ENCODE measurements at regions not wholly inside any gene's neighbourhood (a gene's known extent, or its start where the extent isn't known, plus 50 kb on each side); places are given as distances from the start of the nearest gene placed in this dataset.

DNA sequence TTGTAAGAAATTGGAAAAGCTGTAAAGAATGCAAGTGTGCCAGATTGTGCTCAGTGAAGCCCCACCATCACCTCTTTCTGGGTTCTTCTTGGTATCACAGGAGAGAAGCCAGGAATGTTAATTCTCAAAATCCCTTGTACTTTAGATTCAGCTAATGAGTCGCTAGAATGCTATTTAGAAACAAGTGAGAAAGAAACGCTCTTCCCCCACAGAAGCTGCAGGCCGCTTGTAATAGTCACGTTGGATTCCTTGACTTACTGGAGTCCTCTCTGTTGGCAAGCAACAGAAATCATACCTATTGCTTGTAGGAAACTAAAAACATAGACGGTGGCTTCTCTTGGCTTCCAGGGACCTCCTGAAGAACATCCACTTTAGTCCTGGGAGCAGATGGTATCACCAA is 375.6 kb upstream of the LRATD1 start:
- TF ChIP-seq, protein P1, sequence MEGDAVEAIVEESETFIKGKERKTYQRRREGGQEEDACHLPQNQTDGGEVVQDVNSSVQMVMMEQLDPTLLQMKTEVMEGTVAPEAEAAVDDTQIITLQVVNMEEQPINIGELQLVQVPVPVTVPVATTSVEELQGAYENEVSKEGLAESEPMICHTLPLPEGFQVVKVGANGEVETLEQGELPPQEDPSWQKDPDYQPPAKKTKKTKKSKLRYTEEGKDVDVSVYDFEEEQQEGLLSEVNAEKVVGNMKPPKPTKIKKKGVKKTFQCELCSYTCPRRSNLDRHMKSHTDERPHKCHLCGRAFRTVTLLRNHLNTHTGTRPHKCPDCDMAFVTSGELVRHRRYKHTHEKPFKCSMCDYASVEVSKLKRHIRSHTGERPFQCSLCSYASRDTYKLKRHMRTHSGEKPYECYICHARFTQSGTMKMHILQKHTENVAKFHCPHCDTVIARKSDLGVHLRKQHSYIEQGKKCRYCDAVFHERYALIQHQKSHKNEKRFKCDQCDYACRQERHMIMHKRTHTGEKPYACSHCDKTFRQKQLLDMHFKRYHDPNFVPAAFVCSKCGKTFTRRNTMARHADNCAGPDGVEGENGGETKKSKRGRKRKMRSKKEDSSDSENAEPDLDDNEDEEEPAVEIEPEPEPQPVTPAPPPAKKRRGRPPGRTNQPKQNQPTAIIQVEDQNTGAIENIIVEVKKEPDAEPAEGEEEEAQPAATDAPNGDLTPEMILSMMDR (IDR thresholded peaks at IDR 0.05): no peak
- TF ChIP-seq ZFP36 (IDR thresholded peaks at IDR 0.05; ENCODE audit: borderline replicate concordance, partially characterized antibody) (no peak), SMC3 (IDR thresholded peaks at IDR 0.05) (no peak), POLR2A (IDR thresholded peaks at IDR 0.05; ENCODE audit: low read length) (no peak), HOXB13 (CRISPR knock-in tag; IDR thresholded peaks at IDR 0.05; ENCODE audit: low read depth) (no peak), NR3C1 (IDR thresholded peaks at IDR 0.05) (no peak)
- TF ChIP-seq, protein P2, sequence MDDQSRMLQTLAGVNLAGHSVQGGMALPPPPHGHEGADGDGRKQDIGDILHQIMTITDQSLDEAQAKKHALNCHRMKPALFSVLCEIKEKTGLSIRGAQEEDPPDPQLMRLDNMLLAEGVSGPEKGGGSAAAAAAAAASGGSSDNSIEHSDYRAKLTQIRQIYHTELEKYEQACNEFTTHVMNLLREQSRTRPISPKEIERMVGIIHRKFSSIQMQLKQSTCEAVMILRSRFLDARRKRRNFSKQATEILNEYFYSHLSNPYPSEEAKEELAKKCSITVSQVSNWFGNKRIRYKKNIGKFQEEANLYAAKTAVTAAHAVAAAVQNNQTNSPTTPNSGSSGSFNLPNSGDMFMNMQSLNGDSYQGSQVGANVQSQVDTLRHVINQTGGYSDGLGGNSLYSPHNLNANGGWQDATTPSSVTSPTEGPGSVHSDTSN (IDR thresholded peaks at IDR 0.05): no peak
- TF ChIP-seq, protein P3, sequence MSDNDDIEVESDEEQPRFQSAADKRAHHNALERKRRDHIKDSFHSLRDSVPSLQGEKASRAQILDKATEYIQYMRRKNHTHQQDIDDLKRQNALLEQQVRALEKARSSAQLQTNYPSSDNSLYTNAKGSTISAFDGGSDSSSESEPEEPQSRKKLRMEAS (IDR thresholded peaks at IDR 0.05): no peak

Measured in A549 (cell line).